MCF 10A (cell line): ENCODE measurements at regions not wholly inside any gene's neighbourhood (a gene's known extent, or its start where the extent isn't known, plus 50 kb on each side); places are given as distances from the start of the nearest gene placed in this dataset.
"Not testable (repeated sequence)": the region's sequence is repeated elsewhere in the genome, so short reads cannot be mapped to it uniquely, and the experiment has no call there.

Experiments used
- BruUV-seq: library from RNA; stranded (reverse); fragments of 400-500 nt; replicated peaks from 2 replicates; lab custom pipeline; 2021; lab: Mats Ljungman, UMichigan
- CTCF ChIA-PET: fragments of 300-600 bp; sonication (Branson Sonifier 250); formaldehyde crosslinking; extraction: SDS; loops from one replicate; lab custom pipeline; 2021; ENCODE audit warnings: antibody characterized with exemption, inconsistent platforms; lab: Yijun Ruan, JAX
- POLR2A ChIA-PET: fragments of 300-600, 350-650 bp; sonication (Branson Sonifier 250); formaldehyde crosslinking; extraction: SDS; loops from one replicate; lab custom pipeline; 2020; ENCODE audit warnings: antibody characterized with exemption, inconsistent platforms; lab: Yijun Ruan, JAX
- DNase-seq: peaks from one replicate; pipeline ENCODE4 v3.0.0-alpha.2; 2018; ENCODE audit not compliant: unreplicated experiment
- H3K27ac Mint-ChIP-seq: one replicate; pipeline ENCODE4 v1.8.0; 2022; ENCODE audit warnings: mild to moderate bottlenecking, low read depth, mixed read lengths; ENCODE audit not compliant: unreplicated experiment
- H3K27me3 Mint-ChIP-seq: one replicate; pipeline ENCODE4 v1.8.0; 2022; ENCODE audit warnings: mixed read lengths; ENCODE audit not compliant: insufficient read depth, unreplicated experiment
- H3K36me3 Mint-ChIP-seq: one replicate; pipeline ENCODE4 v1.8.0; 2022; ENCODE audit warnings: mild to moderate bottlenecking, moderate library complexity, mixed read lengths; ENCODE audit not compliant: insufficient read depth, unreplicated experiment
- H3K4me1 Mint-ChIP-seq: one replicate; pipeline ENCODE4 v1.8.0; 2022; ENCODE audit warnings: mixed read lengths; ENCODE audit not compliant: insufficient read depth, unreplicated experiment
- H3K4me3 Mint-ChIP-seq: one replicate; pipeline ENCODE4 v1.8.0; 2022; ENCODE audit warnings: mild to moderate bottlenecking, moderate library complexity, mixed read lengths; ENCODE audit not compliant: unreplicated experiment
- H3K9me3 Mint-ChIP-seq: one replicate; pipeline ENCODE4 v1.8.0; 2022; ENCODE audit warnings: mixed read lengths; ENCODE audit not compliant: unreplicated experiment
- CTCF ChIP-seq: fragments of 200-600 bp; IDR thresholded peaks from one replicate; pipeline ENCODE4 v1.8.0; 2022; ENCODE audit warnings: antibody characterized with exemption, mild to moderate bottlenecking; ENCODE audit not compliant: unreplicated experiment
- intact Hi-C: fragments of 100-400 bp; cut with micrococcal nuclease; formaldehyde crosslinking; loops from 2 replicates; pipeline ENCODE4 v1.14.1; 2022

GRCh38 chr10:118963341-118963740 is 66.2 kb upstream of the NANOS1 start:
- peaks cover 6% of the 10 kb centered on the region for H3K36me3 Mint-ChIP-seq
- H3K4me3 Mint-ChIP-seq, result no peak overlapping the region
- no peak overlapping the region for H3K27ac Mint-ChIP-seq
- intact Hi-C loops, result no loop called here
- H3K9me3 Mint-ChIP-seq, result no peaks in the 10 kb centered on the region
- ChIA-PET CTCF (no interaction called here), POLR2A (no interaction called here)
- peaks cover 28% of the 10 kb centered on the region for H3K4me1 Mint-ChIP-seq
- DNase-seq, result no peak
- no peak for TF ChIP-seq CTCF
- BruUV-seq, result no TSS peak
- H3K27me3 Mint-ChIP-seq, result no peaks in the 10 kb centered on the region

- TF ChIP-seq CTCF, result no peak
- Mint-ChIP-seq H3K4me3 (no peak overlapping the region), H3K27me3 (no peaks in the 10 kb centered on the region), H3K9me3 (no peaks in the 10 kb centered on the region), H3K36me3 (peaks cover 6% of the 10 kb centered on the region), H3K4me1 (peaks cover 24% of the 10 kb centered on the region), H3K27ac (no peak overlapping the region)
- intact Hi-C loops, result no loop called here
- POLR2A ChIA-PET, result no interaction called here
- BruUV-seq, result no TSS peak
- no peak for DNase-seq
- CTCF ChIA-PET, result no interaction called here
Measured at GRCh38 chr10:118963933-118964332, 65.6 kb upstream of the NANOS1 start.

GRCh38 chr10:118964476-118964875 is 65.0 kb upstream of the NANOS1 start:
- H3K27me3 Mint-ChIP-seq, POLR2A ChIA-PET, H3K27ac Mint-ChIP-seq, DNase-seq, H3K36me3 Mint-ChIP-seq, BruUV-seq, H3K4me3 Mint-ChIP-seq, H3K9me3 Mint-ChIP-seq, intact Hi-C loops: not testable (repeated sequence)
- peaks cover 18% of the 10 kb centered on the region for H3K4me1 Mint-ChIP-seq
- CTCF ChIA-PET, result interaction anchor here (0.6 kb wide), 1 partner anchor 10 kb away, joined by 3 read pairs; no protein-coding TSS in a partner anchor

- Mint-ChIP-seq H3K27me3 (no peaks in the 10 kb centered on the region), H3K9me3 (no peaks in the 10 kb centered on the region), H3K36me3 (peaks cover 6% of the 10 kb centered on the region), H3K4me1 (peaks cover 12% of the 10 kb centered on the region), H3K27ac (no peak overlapping the region), H3K4me3 (no peak overlapping the region)
- TF ChIP-seq CTCF, result no peak
- intact Hi-C loops, result no loop called here
- POLR2A ChIA-PET, result no interaction called here
- CTCF ChIA-PET, result interaction anchor here (0.6 kb wide), 1 partner anchor 29 kb away, joined by 6 read pairs; no protein-coding TSS in a partner anchor
- no peak for DNase-seq
- no TSS peak for BruUV-seq
Measured at GRCh38 chr10:118965096-118965495, 64.4 kb upstream of the NANOS1 start.

GRCh38 chr10:118965645-118966044 is 63.9 kb upstream of the NANOS1 start:
- no peak for DNase-seq
- intact Hi-C loops, result no loop called here
- BruUV-seq, result no TSS peak
- Mint-ChIP-seq H3K9me3 (no peaks in the 10 kb centered on the region), H3K27me3 (no peaks in the 10 kb centered on the region), H3K36me3 (peaks cover 6% of the 10 kb centered on the region), H3K4me1 (peaks cover 7% of the 10 kb centered on the region), H3K4me3 (no peak overlapping the region), H3K27ac (no peak overlapping the region)
- no peak for TF ChIP-seq CTCF
- ChIA-PET POLR2A (no interaction called here), CTCF (interaction anchor here (0.6 kb wide), 1 partner anchor 28 kb away, joined by 6 read pairs; no protein-coding TSS in a partner anchor)
